Smooth muscle cell (in vitro differentiated cells): ENCODE measurements at regions not wholly inside any gene's neighbourhood (a gene's known extent, or its start where the extent isn't known, plus 50 kb on each side); places are given as distances from the start of the nearest gene placed in this dataset.

Source experiments
- DNase-seq: peaks from one replicate; lab custom pipeline; 2025; ENCODE audit not compliant: unreplicated experiment; lab: John Stamatoyannopoulos, UW
- H2AFZ ChIP-seq: fragments of 200-600 bp; sonication (generic); 2 replicates; pipeline ENCODE4 v1.6.0; 2016; ENCODE audit warnings: antibody characterized with exemption, low read depth, mild to moderate bottlenecking
- H3F3A ChIP-seq: fragments of 200-600 bp; sonication (generic); 2 replicates; pipeline ENCODE4 v1.6.0; 2017; ENCODE audit warnings: antibody characterized with exemption, low read depth
- H3K27ac ChIP-seq: fragments of 200-600 bp; sonication (generic); 2 replicates; pipeline ENCODE4 v1.5.1; 2016; ENCODE audit warnings: low read depth, mild to moderate bottlenecking
- H3K27me3 ChIP-seq: fragments of 200-600 bp; sonication (generic); 2 replicates; pipeline ENCODE4 v1.6.1; 2016; ENCODE audit warnings: low read depth, mild to moderate bottlenecking
- H3K36me3 ChIP-seq: fragments of 200-600 bp; sonication (generic); 2 replicates; pipeline ENCODE4 v1.5.1; 2016; ENCODE audit warnings: low read depth
- H3K4me1 ChIP-seq: fragments of 200-600 bp; sonication (generic); 2 replicates; pipeline ENCODE4 v1.5.1; 2016; ENCODE audit warnings: low read depth
- H3K4me2 ChIP-seq: fragments of 200-600 bp; sonication (generic); 2 replicates; pipeline ENCODE4 v1.6.0; 2016; ENCODE audit warnings: mild to moderate bottlenecking
- H3K4me3 ChIP-seq: fragments of 200-600 bp; sonication (generic); 2 replicates; pipeline ENCODE4 v1.5.1; 2016; ENCODE audit warnings: mild to moderate bottlenecking
- H3K79me2 ChIP-seq: fragments of 200-600 bp; sonication (generic); 2 replicates; pipeline ENCODE4 v1.6.0; 2016; ENCODE audit warnings: low read depth, mild to moderate bottlenecking
- H3K9ac ChIP-seq: fragments of 200-600 bp; sonication (generic); 2 replicates; pipeline ENCODE4 v1.6.0; 2016; ENCODE audit warnings: low read depth
- H3K9me3 ChIP-seq: fragments of 200-600 bp; sonication (generic); replicated peaks from 2 replicates; pipeline ENCODE4 v1.5.1; 2016; ENCODE audit warnings: low read depth
- H4K20me1 ChIP-seq: fragments of 200-600 bp; sonication (generic); 2 replicates; pipeline ENCODE4 v1.6.0; 2016; ENCODE audit warnings: low read depth
- CTCF ChIP-seq: fragments of 200-600 bp; sonication (generic); IDR thresholded peaks from 2 replicates; pipeline ENCODE4 v1.5.1; 2017; ENCODE audit warnings: borderline replicate concordance, mild to moderate bottlenecking, antibody characterized with exemption; ENCODE audit not compliant: insufficient read depth, poor library complexity, severe bottlenecking
- WGBS: methylation state at CpG from one replicate; pipeline ENCODE4 v1.1.7; 2016; ENCODE audit warnings: low lambda C conversion rate; 5-methylcytosine and 5-hydroxymethylcytosine counted together

- Histone ChIP-seq H3K4me2 (no peak overlapping the region), H3K4me1 (no peaks in the 10 kb centered on the region)
- 81% methylated on average over 3 of the region's 3 CpGs for WGBS
Measured at GRCh38 chr1:239056940-239057339, 329.4 kb upstream of the CHRM3 start.

DNA sequence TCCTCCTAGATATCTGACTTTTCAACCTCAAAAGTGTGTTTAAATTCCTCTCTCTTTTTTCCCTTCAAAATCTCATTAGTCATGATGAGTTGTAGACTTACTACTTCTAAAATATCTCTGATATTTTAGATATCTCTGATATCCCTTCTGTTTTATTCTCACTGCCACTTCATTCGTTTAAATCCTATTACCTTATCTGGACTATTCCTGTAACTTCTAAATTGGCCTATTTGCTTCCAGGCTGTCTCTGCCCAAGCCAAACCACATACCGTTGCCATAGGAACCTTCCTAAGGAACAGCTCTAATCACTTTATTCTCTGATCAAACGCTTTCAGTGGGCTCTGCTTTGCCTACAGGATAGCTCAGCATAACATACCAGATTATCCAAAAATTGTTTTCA lies 333.1 kb upstream of the CHRM3 start:
- no peak for TF ChIP-seq CTCF
- H3K9ac ChIP-seq, result no peak overlapping the region
- H4K20me1 ChIP-seq, result no peaks in the 10 kb centered on the region
- no peak overlapping the region for H3K4me2 ChIP-seq
- H3K36me3 ChIP-seq, result no peaks in the 10 kb centered on the region
- H2AFZ ChIP-seq, result no peak overlapping the region
- H3F3A ChIP-seq, result no peaks in the 10 kb centered on the region
- no peak overlapping the region for H3K27ac ChIP-seq
- no peaks in the 10 kb centered on the region for H3K4me1 ChIP-seq
- no peak for DNase-seq
- H3K9me3 ChIP-seq, result no peaks in the 10 kb centered on the region
- H3K27me3 ChIP-seq, result no peaks in the 10 kb centered on the region
- H3K4me3 ChIP-seq, result no peak overlapping the region
- 72% methylated on average over 3 of the region's 3 CpGs for WGBS
- no peaks in the 10 kb centered on the region for H3K79me2 ChIP-seq

More at GRCh38 chr1:239056940-239057339, 329.4 kb upstream of the CHRM3 start:
- Histone ChIP-seq H3K9ac (no peak overlapping the region), H3K27me3 (peaks cover 2% of the 10 kb centered on the region), H4K20me1 (no peaks in the 10 kb centered on the region), H3K79me2 (no peaks in the 10 kb centered on the region), H2AFZ (no peak overlapping the region), H3F3A (no peaks in the 10 kb centered on the region), H3K36me3 (no peaks in the 10 kb centered on the region), H3K9me3 (no peaks in the 10 kb centered on the region), H3K4me3 (no peak overlapping the region), H3K27ac (no peak overlapping the region)
- DNase-seq, result no peak
- TF ChIP-seq CTCF, result no peak

DNA sequence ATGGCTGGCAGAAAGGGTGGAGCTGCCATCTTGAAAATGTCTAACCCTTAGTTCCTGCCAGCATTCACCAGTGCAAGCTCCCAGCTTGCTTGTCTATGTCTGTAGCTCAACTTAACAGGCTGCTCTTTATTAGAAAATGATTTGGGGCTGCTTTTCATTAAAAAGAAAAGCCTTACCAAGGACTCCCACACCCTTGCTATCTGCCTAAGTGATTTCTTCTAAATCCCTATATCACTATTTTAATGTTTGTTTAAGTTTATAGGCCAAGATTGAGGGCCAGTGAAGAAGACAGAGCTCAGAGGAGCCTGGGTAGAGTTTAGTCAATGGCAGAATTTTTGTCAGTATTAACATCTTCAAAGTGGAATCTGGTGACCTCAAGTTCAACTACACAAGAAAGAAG lies 336.8 kb upstream of the CHRM3 start:
- H3K36me3 ChIP-seq, result no peaks in the 10 kb centered on the region
- H3K27me3 ChIP-seq, result no peaks in the 10 kb centered on the region
- no peaks in the 10 kb centered on the region for H3K9me3 ChIP-seq
- H3F3A ChIP-seq, result no peaks in the 10 kb centered on the region
- H3K4me2 ChIP-seq, result no peak overlapping the region
- TF ChIP-seq CTCF, result no peak
- H3K79me2 ChIP-seq, result no peaks in the 10 kb centered on the region
- no peaks in the 10 kb centered on the region for H3K4me1 ChIP-seq
- no peak overlapping the region for H2AFZ ChIP-seq
- DNase-seq, result no peak
- no peaks in the 10 kb centered on the region for H4K20me1 ChIP-seq
- H3K4me3 ChIP-seq, result no peak overlapping the region
- H3K9ac ChIP-seq, result no peak overlapping the region
- H3K27ac ChIP-seq, result no peak overlapping the region

DNA sequence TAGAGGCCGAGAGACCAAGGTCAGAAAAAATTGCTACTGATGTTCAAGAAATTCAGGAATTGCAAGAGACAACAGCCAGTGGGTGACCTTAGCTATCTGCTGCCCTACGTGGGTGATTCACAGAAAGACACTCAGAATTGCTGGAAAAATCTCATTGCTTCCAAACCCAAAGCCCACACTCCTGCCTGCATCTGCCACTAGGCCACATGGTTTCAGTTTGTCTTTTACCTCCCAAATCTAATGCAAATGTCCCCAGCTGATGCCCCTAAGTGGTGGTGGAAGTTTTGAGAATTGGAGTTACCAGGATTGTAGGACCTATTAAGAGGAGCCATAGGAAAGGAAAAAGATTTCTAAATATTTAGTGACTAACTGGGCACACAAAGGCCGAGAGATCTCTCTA lies 341.5 kb upstream of the CHRM3 start:
- Histone ChIP-seq H3K36me3 (no peaks in the 10 kb centered on the region), H3K4me1 (no peaks in the 10 kb centered on the region), H3K9ac (no peak overlapping the region), H3F3A (no peaks in the 10 kb centered on the region), H2AFZ (no peak overlapping the region), H3K27me3 (no peaks in the 10 kb centered on the region), H3K79me2 (no peaks in the 10 kb centered on the region), H3K4me3 (no peak overlapping the region), H4K20me1 (no peaks in the 10 kb centered on the region), H3K4me2 (no peak overlapping the region), H3K9me3 (no peaks in the 10 kb centered on the region), H3K27ac (no peak overlapping the region)
- WGBS, result 73% methylated on average over 3 of the region's 3 CpGs
- TF ChIP-seq CTCF, result no peak
- no peak for DNase-seq
